GM19438 (cell line): ENCODE measurements at regions not wholly inside any gene's neighbourhood (a gene's known extent, or its start where the extent isn't known, plus 50 kb on each side); places are given as distances from the start of the nearest gene placed in this dataset.

Source experiments
- ATAC-seq: cut with Tn5 transposase; IDR thresholded peaks from one replicate; pipeline ENCODE4 v1.9.1; 2021; ENCODE audit warnings: low read depth; ENCODE audit not compliant: unreplicated experiment

- no peak for ATAC-seq
Observed at GRCh38 chr7:49341849-49342248, 417.5 kb downstream of the CDC14C start.

- ATAC-seq: no peak
Observed at GRCh38 chr7:49344556-49344955, 420.2 kb downstream of the CDC14C start.

- ATAC-seq: no peak
Observed at GRCh38 chr7:49346195-49346899, 422.0 kb downstream of the CDC14C start.

GRCh38 chr7:49367072-49367471, 406.4 kb upstream of the VWC2 start:
- ATAC-seq: no peak

GRCh38 chr7:49371771-49372170, 401.7 kb upstream of the VWC2 start:
- no peak for ATAC-seq

GRCh38 chr7:49376817-49377375, 396.5 kb upstream of the VWC2 start:
- ATAC-seq: no peak

- no peak for ATAC-seq
Observed at GRCh38 chr7:49386792-49387191, 386.6 kb upstream of the VWC2 start.

GRCh38 chr7:49389871-49390479, 383.5 kb upstream of the VWC2 start:
- ATAC-seq: no peak

- no peak for ATAC-seq
Observed at GRCh38 chr7:49396229-49396628, 377.2 kb upstream of the VWC2 start.

- no peak for ATAC-seq
Observed at GRCh38 chr7:49397750-49398149, 375.7 kb upstream of the VWC2 start.

- ATAC-seq: no peak
Observed at GRCh38 chr7:49398236-49398635, 375.2 kb upstream of the VWC2 start.

GRCh38 chr7:49398746-49399145, 374.7 kb upstream of the VWC2 start:
- no peak for ATAC-seq

GRCh38 chr7:49400891-49401550, 372.4 kb upstream of the VWC2 start:
- ATAC-seq: no peak

GRCh38 chr7:49403844-49404243, 369.6 kb upstream of the VWC2 start:
- no peak for ATAC-seq

GRCh38 chr7:49407205-49407604, 366.2 kb upstream of the VWC2 start:
- ATAC-seq: no peak

- no peak for ATAC-seq
Observed at GRCh38 chr7:49417034-49417433, 356.4 kb upstream of the VWC2 start.

- no peak for ATAC-seq
Observed at GRCh38 chr7:49418963-49419362, 354.5 kb upstream of the VWC2 start.

- no peak for ATAC-seq
Observed at GRCh38 chr7:49422564-49422963, 350.9 kb upstream of the VWC2 start.

- no peak for ATAC-seq
Observed at GRCh38 chr7:49424109-49424508, 349.3 kb upstream of the VWC2 start.

GRCh38 chr7:49425277-49425818, 348.1 kb upstream of the VWC2 start:
- ATAC-seq: no peak

- ATAC-seq: no peak
Observed at GRCh38 chr7:49432254-49432653, 341.2 kb upstream of the VWC2 start.
